ENCODE measurements at regions not wholly inside any gene's neighbourhood (a gene's known extent, or its start where the extent isn't known, plus 50 kb on each side); places are given as distances from the start of the nearest gene placed in this dataset.

DNA sequence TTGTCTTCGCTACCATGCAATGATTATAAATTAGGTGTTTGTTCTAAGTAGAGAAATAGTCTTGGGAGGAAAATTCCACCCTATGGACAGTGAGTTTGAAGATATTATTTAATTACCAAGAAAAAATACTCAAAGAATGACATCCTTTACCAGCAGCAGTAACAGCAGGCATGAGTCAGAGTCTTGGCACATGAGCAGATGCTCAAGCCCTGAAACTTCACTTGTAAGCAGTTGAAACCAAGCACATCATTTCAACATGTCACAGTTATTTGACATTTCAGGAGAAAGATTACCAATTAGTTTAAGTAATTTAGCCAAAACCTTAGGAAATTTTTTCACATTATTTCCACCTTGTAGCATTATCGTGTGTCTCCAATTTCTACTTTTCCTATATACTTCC, 99.2 kb downstream of the C12orf50 start:
- DNase-seq = peak; percentile 22

DNA sequence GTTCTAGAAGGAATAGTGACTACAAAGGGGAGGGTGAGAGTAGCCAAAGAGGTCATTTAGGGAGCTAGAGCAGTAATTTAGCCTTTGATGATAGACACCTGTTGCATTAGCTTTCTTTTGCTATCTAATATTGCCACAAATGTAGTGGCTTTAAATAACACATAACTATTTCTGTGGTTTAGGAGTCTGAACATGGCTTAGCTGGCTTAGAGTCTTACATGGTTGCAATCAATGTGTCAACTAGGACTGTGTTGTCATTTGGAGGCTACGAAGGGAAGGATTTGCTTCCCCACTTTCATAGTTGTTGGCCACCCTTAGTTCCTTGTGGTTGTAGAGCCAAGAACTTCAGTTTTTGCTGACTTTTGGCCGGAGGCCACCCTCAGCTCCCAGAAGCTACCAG, 99.9 kb downstream of the C12orf50 start:
- peak; percentile 60 for DNase-seq

DNA sequence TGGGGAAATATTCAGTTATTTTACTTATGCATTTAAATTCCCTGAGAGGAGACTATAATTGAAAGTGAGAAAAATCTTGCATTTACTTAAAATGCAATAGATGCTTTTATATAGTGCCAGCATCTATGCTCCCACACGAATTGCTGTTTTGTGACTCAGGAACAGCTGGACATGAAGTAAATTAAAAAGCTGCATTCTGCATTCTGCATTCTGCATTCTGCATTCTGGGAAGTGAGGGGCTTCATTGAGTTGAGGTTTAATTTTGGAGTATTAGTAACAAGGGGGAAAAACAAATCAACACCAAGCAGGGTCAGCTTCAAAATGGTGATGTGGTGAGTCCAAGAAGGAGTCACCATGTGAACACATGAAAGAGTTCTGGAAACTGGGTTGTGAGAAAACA, 101.2 kb downstream of the C12orf50 start:
- no peak for DNase-seq

DNA sequence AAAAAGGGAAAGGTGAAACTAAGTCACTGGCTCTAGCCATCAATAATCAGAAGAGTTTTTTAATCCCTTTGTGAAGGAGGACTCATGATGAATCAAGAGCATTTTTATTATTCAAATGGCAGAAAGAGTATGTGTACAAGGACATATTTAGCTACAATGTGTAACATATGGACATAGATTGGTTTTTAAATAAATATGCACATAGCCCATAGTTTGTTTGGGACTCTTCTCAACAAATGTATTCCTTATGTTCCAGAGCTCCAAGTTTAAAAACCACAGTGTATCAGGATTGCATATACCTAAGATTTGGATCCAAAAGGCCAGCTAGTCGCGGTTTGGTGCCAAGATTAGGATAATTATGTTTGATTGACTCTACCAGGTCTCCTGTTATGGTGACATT, 104.2 kb downstream of the C12orf50 start:
- no peak for DNase-seq

DNA sequence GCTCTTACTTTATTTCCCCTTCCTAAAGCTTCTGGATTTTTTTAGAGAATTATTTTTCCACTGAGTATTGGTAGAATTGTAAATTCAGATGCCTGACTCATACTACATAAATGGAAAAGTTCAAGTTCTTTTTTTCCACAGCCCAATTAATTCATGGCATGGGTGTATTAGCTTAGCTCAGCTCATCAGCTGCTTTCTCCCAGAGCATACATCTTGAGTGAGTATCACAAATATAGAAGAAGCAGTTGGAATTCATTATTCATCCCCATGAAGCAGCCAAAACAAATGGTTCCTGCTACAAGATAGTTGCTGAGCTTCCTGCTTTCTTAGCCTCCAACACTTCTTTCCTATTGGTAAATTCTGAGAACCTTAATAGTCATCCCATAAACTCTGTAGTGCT, 105.1 kb downstream of the C12orf50 start:
- no peak for DNase-seq

DNA sequence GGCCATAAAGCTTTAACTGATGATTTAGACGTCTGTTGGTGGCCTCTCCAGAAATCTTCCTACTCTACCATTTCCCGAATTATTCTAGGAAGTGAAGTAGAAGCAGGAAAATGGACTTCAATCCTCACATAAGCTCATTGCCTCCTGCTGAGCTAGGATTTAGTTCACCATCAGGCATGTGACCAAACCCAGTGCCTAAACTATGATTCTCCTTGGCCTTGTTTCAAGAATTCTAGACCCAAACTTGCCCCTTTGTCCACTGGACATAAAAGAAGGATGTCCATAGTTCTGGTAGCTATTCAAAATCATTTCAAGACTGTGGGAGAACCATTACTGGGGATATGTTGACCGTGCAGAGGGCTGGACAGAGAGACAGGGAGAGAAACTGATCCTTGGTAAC, 105.8 kb downstream of the C12orf50 start:
- no peak for DNase-seq

DNA sequence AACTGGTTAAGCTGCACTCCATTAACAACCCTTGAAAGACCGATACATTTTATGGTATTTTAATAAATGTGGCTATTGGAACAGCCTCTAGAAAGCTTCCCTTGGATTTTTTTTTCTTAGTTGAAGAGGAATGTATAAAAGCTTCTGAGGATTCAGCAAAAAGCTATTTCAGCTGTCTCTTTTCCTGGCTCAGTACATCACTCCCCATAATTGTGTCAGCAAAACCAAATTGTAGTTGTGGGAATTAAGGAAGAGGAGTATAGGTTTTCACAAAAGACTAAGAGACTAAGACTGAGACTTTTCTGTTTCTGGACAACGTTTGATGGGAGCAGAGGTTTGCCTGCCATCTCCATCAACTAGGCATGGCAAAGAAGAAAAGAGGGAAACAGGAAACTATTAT, 106.5 kb downstream of the C12orf50 start:
- DNase-seq = no peak

DNA sequence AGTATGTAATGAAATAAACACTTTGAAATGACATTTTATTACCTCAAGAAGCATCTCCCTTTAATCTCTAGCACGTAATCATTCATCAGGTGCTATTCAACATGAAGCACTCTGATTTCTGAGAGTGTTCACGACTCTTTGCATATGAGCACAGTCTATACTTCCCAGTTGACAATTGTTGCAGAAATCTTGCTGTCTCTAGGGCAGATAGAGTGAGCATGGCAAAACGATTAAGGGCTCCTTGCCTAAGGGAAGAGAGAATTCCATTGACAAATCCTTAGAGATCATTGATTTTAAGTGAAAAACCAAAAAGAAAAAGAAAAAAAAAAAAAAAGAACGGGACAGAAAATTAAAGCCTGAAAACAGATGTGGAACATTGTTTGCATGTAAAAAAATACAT, 107.6 kb downstream of the C12orf50 start:
- DNase-seq = no peak

DNA sequence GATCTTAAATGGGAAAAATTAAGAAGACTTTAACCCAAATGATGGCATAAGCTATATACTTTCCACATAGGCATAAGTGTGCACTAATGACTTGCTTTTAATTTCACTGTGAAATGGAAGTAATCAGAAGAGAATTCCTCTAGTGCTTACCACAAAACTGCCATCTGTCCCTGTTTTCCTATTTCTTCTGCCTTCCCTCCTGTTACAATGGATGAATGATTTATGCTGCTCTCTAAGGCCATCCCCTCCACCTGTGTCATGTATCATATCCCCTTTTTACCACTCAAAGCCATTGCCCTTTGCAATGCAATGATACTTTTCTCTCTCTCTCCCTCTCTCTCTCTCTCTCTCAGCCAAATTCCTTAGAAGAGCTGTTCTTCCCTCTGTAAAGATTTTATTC, 109.1 kb downstream of the C12orf50 start:
- DNase-seq = no peak

DNA sequence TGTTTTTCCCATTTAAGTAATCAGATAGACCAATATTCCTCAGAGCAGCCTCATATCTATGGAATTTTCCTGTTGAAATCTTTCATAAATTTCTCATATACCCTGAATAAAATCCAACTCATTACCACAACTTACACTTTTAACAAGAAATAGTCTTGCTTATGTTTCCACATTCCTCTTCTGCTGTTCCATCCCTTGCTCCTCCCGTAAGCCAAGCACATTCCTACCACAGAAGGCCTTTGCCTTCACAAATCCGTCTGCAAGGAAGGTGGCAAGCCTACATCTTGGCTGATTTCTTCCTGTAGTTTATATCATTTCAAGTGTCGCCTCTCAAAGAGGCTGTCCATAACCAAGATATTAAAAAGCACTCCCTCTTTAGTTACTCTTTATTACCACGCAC, 127.7 kb downstream of the C12orf50 start:
- no peak for DNase-seq

DNA sequence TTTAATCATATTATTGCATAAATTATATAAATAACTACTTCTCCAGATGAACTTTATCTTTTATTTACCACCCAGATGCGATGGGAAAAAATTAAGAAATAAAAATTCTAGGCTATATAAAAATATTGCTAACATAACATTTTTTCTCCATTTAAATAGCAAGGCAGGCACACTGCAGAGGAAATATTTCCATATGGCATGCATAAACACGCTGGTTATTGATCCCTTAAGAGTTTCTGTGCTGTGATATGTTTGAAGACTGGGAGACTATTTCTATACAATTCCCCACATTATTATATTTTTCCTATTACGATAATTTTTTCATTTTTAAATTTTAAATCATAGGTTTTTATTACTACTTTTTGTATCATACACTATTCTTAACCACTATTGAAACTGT, 131.5 kb downstream of the C12orf50 start:
- DNase-seq = no peak

DNA sequence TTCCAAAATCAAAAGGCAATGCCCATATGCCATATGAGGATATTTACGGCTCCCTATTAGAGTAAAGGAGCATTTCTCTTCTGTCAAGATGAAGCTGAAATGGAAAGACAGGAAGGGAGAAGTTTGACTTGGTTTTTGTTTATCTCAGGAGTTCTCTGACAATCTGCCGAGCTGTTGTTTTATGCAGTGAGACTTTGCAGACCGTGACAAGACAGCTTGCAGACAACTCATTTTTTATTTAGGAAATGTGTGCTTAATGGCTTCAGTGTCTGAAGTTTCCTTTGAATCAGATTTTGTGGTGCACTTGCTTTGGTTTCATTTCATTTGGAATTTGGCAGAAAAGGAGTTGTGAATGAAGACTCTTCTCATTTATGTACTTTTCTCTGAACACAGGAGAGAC, 145.4 kb downstream of the C12orf50 start:
- no peak for DNase-seq

DNA sequence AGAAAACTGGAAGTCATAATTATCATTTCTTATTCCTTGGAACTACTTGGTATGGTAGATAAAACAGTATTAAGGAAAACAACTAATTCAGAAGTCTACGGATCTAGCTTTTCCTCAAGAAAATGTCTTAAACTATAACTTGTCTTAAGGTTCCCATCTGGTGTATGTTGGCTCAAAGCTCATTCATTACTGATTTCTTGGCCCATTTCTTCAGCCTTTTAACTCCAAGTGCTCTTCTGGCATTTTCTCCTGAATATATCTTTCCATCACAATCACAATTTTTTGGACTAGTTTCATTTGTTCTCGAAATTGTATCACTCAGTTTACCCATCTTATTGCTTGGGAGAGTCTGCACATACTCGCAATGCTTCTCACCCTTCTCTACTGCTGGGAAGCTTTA, 150.1 kb downstream of the C12orf50 start:
- DNase-seq = no peak

DNA sequence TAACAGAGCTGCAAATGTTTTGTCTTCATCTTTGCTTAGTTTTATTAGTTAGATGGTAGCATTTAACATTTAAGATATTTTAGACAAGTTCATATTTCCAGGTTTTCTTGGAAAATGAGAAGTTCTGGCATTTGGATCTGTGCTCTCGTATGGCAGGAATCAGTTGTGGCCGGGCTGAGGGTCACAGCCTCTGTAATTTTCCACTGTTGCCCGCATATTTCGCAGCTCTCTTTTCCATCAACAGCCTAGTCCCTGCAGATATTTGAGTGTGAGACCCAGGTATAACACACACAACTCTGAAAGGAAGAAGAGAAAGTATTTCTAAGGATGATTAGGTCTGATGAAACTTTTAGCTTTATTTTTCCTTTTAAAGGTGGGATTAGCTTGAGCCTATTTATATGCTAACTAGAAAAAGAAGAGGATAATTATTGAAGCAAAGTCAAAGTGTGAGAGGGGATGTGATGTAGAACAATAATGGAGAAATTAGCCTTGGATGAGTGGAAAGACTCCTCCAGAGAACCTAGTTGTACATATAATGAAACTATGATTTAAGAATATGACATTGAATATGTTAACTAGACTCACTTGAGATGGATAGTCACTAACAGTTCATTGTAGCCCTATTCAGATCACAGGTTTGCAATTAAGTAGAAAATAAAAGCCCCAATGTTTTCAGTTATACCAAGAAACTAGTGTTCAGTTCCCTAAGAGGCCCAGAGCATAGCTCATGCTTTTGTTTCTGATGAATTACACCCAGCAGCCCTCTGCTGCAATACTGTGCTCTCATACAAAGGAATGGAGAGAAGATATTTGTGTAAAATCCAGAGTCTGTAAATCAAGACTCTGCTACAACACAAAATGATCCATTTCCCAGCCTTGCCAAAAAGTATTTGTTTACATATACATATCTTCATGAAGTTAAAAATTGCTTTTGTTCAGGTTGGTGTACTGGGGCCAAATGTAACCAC, 158.4 kb downstream of the C12orf50 start:
- no peak for DNase-seq

DNA sequence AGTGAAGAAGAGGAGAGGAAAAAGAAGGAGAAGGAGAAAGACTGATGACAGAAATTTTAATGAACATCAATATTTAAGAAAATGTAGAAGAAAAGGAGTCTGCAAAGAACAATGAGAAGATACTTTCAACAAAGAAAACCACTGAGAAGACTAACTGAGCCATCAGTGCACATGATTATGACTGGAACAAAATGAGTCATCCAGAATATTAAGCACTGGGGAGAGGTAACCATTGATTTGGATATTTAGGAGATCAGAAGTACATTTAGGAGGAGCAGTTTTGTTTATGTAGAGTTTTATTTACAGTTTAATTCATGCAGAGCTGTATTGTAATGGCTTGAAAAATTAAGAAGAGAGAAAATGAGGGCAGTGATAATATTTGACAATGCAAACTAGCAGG, 159.1 kb downstream of the C12orf50 start:
- no peak for DNase-seq

DNA sequence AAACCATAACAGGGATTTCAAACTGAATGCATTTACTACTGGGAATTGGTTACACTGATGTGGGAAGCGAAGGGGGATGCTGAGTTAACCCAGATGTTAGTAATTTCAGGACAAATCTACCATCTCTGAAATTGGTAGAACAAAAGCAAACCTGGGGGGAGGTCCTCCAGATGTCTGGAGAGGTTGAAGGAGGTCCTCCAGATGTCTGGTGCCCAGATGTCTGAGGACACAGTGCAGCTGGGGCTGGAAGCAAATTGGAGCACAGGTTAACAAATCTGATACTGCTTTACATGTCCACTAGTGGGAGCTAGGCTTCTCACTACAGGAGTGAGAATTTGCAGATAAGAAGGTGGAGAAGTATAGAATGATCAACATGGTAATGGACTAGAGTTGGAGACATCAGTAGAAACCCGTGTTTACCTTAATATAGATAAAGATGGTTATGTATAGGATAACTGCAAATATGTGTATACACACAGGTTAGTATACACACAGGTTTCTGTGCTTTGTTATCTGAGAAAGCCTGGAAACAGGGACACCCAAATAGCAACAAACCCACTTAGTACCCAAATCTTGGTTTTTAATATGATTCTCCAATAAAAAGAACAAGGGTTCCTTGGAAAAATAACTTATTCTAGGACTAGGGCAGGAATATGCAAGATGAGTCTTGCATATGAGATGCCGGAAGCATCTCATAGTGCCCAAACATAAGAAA, 162.5 kb downstream of the C12orf50 start:
- peak; percentile 9 for DNase-seq

DNA sequence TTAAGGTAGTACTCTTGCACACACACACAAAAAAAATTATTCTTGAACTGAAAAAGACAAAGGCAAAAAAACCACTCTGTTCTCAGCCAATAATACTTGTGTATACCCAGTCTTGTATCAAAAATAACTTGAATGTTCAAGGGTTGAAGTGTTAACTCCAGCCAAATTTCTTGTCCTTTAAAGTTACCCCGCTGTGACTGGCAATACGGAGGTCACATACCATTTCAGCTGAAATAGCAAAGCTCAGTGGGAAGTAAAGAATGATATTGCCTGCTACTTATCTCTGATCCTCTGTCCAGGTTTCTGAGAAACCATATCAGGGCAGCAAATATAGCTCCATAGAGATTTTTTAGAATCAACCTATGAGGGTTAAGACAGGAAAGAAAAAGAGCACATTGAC, 167.4 kb downstream of the C12orf50 start:
- DNase-seq = no peak

DNA sequence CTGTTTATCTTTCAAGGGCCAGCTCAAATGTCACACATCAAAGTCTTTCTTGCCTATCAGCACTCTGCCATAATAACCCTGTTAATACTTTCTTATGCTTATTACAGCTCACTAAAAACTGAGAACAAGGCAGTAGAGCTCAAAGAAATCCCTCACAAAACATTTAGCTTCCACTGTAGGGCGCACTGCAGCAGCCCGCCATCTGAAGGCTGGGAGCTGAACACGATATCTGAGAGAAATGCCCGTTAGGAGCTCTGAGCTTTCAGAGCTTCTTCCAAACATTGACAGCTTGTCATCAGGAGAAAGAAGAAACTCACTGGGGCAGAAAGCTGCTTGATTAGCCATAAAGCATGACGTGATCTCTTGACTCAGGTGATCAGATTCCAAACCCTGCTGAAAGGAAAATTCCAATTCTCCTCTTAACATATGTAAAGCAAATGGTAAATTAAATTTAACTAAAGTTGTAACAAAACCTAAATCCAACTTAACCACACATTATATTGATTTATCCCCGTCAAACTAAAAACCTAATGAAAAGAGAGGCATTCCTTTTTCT, 175.7 kb downstream of the C12orf50 start:
- DNase-seq = no peak

DNA sequence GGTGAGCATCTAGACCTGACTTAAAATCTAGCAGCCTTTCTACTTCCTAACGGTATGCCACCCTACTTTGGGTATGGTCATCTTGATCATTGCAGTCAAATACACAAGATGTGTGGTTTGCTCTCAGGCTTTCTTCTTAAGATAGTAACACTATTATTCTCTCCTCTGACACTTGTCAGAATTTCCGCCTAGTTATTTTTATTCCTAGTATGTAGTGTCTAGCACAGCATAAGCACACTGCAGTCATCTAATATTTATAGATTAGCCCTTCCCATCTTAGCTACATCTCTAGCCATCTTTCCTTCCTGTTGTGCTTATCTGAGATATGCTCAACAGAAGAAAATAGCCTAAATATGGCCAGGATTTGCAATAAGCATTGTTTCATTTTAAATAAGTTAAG, 180.1 kb downstream of the C12orf50 start:
- DNase-seq = no peak

DNA sequence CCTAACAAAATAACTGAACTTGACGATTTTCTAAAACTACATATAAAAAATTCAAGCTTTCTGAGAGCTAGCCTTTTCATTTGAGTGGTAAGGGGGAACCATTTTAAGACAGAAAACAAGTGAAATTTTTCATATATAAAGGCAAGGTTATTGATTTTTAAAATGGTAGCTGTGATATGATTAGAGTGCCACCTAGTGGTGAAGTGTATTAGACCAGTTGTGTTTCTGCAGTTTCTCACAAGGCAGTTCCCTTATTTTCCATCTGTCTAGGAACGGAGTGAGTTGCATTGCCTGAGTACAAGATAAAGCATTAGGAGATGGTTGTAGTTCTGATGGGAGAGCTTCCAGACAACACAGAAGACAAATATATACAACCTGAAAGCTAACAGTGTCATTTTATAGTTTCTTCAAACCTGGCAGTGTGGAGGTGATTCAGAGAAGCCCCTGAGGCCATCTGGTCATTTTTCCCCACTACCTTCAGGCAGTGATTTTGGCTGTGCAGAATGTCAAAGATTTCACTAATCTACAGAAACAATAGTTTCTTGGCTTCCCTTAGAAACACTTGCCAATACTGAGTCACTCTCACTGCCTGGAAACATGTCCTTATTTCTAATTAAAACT, 180.8 kb downstream of the C12orf50 start:
- DNase-seq = peak; percentile 50

DNA sequence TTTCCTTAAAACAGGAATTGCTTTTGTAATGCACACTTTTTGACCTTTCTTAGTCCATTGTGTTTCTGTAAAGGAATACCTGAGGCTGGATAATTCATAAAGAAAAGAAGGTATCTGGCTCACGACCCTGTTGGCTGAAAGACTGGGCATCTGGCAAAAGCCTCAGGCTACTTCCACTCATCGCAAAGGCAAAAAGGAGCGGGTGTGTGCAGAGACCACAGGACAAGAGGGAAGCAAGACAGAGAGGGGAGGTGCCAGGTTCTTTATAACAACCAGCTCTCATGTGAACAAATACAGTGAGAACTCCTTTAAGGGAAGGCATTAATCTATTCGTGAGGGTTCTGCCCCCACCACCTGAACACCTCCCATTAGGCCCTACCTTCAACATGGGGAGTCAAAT, 182.1 kb downstream of the C12orf50 start:
- DNase-seq = no peak

DNA sequence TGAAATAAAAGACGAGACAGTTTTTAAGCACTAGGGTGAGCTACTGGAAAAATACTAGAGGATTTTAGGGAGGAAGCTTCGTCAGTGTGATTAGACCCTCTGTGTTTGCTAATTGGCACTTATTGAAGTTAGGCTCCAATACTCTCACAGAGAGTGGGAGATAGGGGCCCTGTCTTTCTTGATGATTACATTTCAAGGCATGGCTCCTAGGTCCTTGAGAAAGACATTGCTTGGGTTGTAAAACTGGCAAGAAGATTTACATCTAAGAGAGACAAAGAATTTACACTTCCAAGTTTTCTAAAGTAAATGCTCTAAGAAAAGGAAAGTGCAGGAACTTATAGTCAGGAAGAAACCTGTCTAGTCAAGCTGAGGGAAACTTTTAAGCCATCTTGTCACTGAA, 183.2 kb downstream of the C12orf50 start:
- DNase-seq = no peak

DNA sequence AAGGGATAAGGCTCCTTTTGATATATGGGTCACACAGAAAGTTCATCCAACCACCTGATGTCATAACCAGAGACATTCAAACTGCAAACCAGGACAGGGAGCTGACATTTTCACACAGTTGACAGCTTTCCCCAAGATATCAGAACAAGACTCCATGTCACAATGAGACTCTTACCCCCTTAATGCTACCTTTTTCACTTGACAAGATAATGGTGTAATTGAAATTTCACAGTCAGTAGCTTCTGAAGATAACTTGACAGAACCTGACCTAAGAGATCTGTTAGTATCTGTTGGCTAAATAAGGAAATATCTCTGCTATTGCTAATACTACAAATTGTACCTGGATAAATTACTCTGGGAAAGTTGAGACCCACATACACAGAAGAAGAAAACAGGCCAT, 187.3 kb downstream of the C12orf50 start:
- DNase-seq = no peak

DNA sequence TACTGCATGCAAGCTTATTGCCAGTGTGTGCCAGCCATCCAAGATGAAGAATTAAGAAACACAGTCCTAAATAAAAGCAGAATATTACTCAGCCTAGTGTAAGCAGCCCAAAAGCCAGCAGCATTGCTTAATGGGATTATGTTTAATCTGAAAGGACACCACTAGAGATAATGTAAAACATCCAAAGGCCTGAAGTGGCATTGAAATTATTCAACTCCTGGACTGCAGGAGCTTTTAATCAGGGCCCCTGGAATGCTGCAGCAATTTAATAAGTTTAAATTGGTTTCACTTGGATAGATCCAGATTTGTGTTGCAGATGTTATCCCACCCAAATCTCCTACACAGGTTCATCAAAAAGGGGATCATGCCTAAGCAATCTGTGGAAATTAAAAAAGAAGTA, 193.0 kb downstream of the C12orf50 start:
- no peak for DNase-seq
